HPDE6-E6E7 (cell line): ENCODE measurements at regions not wholly inside any gene's neighbourhood (a gene's known extent, or its start where the extent isn't known, plus 50 kb on each side); places are given as distances from the start of the nearest gene placed in this dataset.
"Not testable (repeated sequence)": the region's sequence is repeated elsewhere in the genome, so short reads cannot be mapped to it uniquely, and the experiment has no call there.

Experiments
- DNase-seq: peaks from one replicate; pipeline ENCODE4 v3.0.0; 2011; ENCODE audit warnings: missing footprints; ENCODE audit errors: extremely low spot score

DNA sequence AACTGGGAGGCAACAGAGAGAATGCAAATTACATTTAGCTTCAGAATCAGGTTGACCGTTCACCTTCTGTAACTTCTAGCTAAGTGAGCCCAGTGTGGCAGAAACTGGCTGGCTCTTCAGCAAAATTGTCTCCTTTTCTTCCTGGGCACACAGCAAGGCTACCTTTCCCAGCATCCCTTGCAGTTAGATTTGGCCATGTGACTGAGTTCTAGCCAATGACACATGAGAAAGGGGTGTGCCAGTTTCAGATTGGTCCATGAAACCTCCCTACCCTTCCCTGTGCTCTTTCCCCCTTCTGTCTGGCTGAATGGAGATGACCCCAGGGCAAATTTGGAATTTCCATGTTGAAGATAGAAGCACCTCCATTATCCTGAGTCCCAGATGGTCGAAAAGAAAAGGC is 72.5 kb upstream of the SMIM23 start:
- no peak for DNase-seq

DNA sequence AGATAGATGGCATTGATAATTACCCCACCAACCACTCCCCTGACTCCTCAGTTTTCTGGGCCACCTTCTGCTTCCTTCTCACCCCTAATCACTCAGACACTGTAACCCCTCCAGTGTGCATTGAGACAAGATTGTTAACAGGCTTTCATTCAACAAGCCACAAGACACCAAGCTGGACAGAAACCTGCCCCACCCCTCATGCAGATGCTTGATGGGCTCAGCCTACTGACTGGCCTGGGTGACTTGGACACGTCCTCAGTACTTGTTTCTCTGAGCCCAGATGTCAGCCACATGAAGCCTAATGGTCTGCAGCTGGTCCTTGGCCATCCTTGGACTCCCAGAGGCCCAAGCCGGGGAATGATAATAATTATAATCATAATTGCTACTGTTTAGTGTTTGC is 71.4 kb upstream of the SMIM23 start:
- DNase-seq: no peak

DNA sequence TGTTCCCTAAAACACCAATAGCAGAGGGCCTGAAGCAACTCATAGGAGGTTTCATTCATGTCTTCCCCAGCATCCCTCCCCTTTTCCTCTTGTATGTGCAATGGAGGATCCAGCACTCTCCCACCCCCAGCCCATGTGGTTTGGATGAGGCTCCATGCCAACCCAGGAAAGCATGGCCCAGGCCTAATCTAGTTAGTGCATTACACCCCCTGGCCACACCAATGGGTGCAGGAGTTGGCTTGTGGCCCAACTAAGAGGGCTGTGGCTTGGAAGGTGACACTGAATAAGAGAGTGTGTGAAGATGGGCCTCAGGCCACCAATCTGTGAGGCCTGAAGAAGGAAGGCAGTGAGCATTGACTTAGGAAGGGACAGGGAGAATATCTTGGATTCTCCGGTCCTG is 70.8 kb upstream of the SMIM23 start:
- no peak for DNase-seq

DNA sequence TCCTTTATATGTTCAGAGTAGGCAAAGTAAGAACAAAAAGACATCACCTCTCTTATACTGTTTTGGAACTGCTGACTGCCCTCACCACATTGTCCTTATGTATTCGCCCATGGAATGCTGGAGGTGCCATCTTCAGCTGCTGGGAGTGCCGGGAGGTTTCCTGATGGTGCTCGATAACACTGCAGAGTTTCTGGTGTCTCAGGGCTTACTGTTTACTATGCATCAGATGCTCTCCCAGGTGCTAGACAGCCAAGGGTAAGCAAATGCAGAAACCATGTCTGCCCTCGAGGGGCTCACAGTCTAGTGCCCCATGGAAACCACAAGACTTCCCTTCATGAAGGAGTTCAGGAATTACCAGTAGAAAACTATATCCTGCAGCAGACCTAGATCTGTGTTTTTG is 70.1 kb upstream of the SMIM23 start:
- no peak for DNase-seq

DNA sequence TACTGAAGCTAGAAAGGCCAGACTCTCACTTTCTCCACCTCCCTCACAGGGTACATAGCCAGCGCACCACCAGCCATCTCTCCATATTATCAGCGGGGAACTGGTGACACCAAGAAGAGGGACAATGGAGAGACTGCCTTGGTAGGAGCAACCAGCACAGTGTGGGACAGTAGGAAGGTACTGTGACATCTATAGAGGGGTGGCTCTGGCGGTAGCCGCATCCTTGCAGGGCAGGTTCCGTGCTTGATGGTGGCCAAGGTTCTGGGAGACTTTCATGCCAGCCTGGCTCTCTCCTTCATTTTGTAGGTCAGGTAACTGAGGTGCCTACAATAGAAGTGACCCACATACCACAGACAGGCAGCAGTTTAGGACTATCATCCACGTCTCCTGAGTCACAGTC is 65.5 kb upstream of the SMIM23 start:
- DNase-seq: no peak

DNA sequence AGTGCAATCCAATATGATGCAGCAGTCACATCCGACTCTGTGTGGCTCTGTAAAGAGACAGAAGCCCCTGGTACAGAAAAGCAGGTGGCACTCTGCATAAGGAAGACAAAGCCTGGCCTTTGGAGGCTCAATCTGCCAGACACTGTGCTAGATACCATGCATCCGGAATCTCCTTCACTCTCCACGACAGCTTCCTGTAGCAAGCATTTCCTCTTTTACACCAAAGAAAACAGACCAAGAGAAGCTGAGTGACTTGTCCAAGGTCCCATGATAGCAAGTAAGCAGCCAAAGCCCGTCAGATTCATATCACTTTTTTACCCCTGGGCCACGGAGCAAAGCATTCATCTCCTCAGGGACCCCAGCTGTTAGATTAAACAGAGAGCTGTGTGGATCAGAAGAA is 64.2 kb upstream of the SMIM23 start:
- DNase-seq: no peak

DNA sequence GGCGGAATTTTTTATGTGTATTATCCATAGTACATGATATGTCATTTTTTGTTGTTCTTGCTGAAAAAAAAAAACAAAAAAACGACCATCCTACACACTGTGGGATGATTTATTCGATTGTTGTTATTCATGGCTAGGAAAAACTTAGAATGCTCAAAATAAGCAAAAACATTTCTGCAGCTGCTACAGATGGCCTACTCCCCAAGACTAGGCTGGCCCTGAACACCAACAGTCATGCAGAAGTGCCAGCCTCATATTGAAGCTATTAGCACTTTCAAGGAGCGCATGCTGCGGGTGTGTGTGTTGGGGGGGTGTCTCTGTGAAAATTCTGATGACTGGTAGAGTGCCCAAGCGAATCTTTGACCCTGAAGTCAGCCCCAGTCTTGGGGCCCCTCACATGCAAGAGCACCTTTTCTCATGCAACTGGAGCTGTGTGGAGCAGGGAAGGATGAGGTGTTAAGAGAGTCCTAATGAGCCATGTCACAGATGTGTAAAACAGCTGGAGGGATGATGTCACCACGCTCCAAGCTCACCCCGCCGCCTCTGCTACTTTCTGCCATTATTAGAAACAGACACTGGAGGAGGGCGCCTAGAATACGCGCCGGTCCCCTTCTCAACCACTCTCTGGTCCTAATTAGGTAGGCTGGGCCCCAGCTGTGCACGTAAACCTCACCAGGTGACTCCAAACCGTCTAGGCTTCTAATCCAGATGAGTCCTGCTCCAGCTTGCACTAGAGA is 61.0 kb upstream of the SMIM23 start:
- DNase-seq: no peak

DNA sequence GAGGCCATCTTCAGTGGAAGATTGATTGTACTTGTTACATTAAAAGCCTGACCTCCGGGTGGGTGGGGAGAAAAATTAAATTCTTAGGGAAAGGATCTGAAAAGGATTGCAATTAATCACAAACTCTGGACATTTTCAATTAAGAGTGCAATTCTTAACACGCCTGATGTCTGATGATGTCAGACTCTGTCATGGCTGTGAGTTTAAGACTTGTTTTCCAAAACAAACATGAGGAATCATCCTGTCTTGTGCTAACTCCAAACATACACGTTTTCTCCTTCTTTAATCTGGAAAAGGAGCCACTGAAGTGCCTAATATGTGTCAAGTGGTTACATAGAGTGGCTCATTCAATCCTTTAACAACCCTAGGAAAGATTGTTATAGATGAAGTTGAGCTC is 60.4 kb upstream of the SMIM23 start:
- no peak for DNase-seq

DNA sequence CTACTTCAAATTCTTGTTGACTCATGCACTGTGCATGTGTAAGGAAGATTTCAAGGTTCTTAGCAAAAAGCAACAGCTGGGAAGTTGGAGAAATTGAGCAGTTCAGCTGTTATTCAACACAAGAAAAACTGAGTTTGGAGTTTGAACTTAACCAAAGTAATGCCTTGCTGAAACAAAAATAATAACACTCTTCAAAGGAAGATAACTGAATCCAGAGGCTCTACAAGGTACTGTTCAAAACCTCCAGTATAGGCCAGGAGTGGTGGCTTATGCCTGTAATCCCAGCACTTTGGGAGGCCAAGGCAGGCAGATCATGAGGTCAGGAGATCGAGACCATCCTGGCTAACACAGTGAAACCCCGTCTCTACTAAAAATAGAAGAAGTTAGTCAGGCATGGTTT is 58.8 kb upstream of the SMIM23 start:
- DNase-seq: not testable (repeated sequence)

DNA sequence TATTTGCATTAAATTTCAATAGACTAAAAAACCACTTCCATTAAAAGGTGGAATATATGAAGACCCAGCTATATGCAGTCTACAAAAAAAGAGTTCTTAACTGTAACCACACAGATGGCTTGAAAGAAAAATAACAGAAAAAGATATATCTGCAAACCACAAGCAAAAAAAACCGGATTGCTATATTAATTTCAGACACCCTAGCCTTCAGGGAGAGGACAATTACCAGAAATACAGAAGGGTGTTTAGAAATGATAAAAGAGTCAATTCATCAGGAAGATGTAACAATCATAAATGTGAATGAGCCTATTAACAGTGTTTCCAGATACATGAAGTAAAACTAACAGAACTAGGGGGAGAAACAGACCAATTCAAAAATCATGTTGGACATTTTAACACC is 56.9 kb upstream of the SMIM23 start:
- DNase-seq: no peak
